HG02642 (cell line): ENCODE measurements at regions not wholly inside any gene's neighbourhood (a gene's known extent, or its start where the extent isn't known, plus 50 kb on each side); places are given as distances from the start of the nearest gene placed in this dataset.
A peak's percentile ranks its signal among the peaks of the same experiment; 100 is the strongest.
"Not testable (repeated sequence)": the region's sequence is repeated elsewhere in the genome, so short reads cannot be mapped to it uniquely, and the experiment has no call there.

Experiments
- ATAC-seq: cut with Tn5 transposase; IDR thresholded peaks from one replicate; pipeline ENCODE4 v1.9.1; 2021; ENCODE audit warnings: mild to moderate bottlenecking; ENCODE audit not compliant: unreplicated experiment, poor library complexity

DNA sequence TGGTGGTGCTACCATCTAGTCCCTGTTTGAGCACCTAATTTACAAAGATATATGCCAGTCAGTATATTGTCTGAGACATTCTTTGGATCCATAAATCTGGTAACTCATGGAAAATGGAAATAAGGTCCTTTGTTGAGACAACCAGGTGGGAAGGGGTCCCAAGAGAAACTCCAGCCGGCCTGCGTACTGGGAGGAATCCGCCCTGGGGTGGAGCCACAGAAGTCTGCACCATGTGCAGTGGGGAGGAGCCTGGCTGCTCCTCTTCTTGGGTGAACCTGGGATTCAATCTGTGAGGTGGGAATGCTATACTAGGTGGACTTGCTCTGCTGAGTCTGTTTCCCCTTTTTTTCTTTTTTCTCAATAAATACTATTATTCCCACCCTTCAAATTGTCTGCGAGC lies 339.2 kb upstream of the TNRC6C start:
- no peak for ATAC-seq

DNA sequence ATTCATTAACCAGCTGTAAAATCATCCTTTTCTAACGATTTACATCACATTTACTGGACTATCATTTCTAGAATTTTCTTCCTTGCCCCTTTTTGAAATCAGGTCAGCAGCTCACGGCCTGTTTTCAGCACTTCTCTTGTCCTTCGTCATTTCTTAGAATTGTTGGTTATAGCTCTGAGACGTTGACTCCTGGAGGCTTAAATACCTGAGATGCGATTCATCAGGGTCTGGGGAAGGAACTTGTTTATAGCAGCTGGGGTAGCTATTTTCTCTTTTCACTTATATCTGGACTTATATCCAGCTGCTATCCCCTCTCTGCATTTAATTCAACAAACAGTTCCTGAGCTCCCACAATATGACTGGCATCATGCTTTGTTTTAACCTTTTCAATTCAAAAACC lies 338.7 kb upstream of the TNRC6C start:
- no peak for ATAC-seq

DNA sequence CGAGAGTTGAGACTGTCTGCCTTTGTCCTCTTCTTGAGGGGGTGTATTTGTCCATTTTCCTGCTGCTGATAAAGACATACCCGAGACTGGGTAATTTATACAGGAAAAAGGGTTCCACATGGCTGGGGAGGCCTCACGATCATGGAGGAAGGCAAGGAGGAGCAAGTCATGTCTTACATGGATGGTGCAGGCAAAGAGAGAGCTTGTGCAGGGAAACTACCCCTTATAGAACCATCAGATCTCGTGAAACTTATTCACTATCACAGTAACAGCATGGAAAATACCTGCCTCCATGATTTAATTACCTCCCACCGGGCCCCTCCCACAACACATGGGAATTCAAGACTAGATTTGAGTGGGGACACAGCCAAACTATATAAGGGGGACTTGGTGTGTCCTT lies 338.2 kb upstream of the TNRC6C start:
- ATAC-seq: no peak

GRCh38 chr17:77622084-77622483 lies 336.4 kb upstream of the TNRC6C start:
- ATAC-seq: not testable (repeated sequence)

DNA sequence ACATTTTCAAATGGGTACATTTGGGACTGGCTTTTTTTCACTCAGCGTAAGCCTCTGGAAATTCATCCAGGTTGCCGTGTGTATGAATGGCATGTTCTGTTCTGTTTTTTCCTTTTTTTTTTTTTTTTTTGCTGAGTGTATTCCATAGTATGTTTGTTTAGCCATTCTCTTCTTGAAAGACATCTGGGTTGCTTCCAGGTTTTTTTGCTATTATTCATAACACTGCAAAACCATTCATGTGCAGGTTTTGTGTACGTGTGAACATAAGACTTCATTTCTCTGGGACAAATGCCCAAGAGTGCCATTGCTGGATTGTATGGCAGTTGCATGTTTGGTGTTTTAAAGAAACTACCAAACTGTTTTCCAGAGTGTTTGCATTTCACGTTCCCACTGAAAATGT lies 335.9 kb upstream of the TNRC6C start:
- no peak for ATAC-seq

DNA sequence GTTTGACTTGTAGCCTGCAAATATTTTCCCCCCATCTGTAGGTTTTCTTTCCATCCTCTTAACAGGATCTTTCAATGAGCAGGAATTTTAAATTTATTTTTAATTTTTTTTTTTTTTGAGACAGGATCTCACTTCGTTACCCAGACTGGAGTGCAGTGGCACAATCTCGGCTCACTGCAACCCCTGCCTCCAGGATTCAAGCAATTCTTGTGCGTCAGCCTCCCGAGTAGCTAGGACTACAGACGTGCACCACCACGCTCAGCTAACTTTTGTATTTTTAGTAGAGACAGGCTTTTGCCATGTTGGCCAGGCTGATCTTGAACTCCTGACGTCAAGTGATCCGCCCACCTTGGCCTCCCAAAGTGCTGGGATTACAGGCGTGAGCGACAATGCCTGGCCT lies 335.2 kb upstream of the TNRC6C start:
- not testable (repeated sequence) for ATAC-seq

GRCh38 chr17:77628035-77628434 lies 330.5 kb upstream of the TNRC6C start:
- no peak for ATAC-seq

DNA sequence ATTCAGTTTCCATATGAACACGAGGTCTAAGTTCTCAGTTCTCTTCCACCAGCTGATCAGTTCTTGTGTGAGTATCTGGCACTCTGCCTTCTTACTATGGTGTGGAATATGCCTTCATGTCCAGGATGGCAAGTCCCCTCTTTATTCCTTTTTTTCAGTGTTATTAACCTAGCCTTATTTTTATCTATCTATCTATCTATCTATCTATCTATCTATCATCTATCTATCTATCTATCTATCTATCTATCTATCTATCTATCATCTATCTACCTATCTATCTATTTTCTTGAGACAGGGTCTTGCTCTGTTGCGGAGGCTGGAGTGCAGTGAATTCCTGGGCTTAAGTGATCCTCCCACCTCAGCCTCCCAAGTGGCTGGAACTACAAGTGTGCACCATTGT lies 329.2 kb upstream of the TNRC6C start:
- not testable (repeated sequence) for ATAC-seq

GRCh38 chr17:77631307-77631706 lies 327.2 kb upstream of the TNRC6C start:
- no peak for ATAC-seq

DNA sequence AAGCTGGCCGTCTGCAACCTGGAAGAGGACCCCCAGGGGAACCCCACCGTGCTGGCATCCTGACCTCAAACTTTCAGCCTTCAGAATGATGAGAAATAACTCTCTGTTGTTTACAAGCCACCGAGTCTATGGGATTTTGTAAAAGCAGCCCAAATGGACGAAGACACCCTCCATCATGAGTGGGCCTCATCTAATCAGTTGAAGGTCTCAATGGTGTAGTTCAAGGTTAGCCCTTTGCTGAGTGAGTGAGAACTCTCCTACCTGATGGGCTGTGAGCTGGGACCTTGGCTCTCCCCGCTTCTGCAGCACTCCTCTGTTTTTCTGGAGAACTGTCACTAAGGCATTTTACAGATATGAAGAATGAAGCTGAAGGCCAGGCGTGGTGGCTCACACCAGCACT lies 325.9 kb upstream of the TNRC6C start:
- ATAC-seq: no peak

DNA sequence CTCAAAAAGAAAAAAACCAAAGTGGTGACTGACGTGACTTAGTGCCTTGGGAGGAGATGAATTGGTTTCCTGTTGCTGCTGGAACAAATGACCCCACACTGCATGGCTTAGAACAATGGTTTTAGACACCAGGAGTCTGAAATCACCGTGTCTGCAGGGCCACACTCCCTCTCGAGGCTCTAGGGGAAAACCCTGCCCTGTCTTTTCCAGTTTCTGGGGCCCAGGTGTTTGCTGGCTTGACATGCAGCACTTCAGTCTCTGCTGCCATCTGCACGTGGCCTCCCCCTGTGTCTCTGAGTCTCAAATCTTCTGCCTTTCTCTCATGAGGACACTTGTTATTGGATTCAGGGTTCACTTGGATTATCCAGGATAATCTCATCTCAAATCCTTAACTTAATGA lies 323.8 kb upstream of the TNRC6C start:
- peak; percentile 61 for ATAC-seq

DNA sequence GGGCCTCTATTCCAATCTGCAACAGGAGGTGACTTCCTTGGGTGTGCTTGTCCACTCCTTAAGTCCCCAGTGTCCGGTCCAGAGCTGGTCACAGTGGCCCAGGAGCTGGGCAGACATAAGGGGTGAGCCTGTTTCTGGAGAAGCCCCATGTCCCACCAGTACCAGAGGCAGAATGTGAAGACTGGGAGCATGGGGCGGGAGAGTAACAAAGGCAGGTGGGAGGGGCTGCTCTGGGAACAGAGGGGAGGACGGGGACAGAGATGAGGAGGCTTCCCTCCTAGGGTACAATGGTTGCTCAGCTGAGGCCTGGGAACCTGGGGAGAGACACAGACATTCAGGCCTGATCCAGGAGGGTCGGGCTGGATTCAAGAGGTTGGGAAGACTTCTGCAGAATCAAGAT lies 323.3 kb upstream of the TNRC6C start:
- no peak for ATAC-seq

GRCh38 chr17:77635785-77636184 lies 322.7 kb upstream of the TNRC6C start:
- ATAC-seq: not testable (repeated sequence)

DNA sequence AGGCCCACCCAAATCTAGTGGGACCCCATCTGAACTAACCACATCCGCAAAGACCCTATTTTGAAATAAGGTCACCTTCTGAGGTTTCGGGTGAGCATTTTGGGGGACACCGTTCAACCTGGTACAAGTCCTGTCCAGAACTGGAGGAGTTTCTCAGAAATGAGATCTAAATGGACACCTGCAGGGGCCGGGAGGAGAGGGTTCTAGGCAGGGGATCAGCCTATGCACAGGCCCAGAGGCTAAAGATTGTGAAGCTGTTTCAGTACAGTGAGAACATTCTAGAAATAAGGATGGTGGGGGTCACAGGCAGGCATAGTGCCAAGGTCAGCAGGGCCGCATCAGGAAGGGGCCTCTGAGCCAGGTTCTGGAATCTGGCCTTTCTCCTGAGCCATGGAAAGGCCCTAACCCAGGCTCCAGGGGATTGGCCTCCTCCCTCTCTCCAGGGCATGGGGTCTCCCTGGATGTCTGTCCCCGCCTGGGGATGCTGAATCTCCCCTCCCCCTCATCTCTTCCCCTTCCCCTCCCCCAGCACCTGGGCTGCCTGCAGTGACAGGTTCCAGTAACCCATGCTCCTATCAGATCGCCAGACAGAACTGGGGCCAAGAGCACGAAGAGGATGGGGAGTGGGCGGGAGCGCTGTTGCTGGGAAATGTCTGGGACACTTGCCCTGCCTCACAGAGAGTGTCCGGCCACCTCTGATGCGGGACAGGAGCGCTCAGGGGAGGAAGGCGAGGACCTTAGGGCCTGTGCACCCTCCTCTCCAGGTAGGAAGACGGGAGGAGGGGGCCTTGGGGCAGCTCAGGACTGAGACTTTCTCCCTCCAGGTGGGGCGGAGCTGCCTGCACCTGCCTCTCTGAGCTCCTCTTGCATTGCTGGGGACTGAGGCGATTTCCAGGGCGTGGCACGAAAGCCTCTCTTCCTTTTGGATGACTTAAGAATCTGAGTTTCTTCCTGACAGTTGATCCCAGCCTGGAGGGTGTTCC lies 321.4 kb upstream of the TNRC6C start:
- no peak for ATAC-seq

- no peak for ATAC-seq
Observed at GRCh38 chr17:77637818-77638575, 320.5 kb upstream of the TNRC6C start.

GRCh38 chr17:77640252-77640651 lies 318.3 kb upstream of the TNRC6C start:
- no peak for ATAC-seq

DNA sequence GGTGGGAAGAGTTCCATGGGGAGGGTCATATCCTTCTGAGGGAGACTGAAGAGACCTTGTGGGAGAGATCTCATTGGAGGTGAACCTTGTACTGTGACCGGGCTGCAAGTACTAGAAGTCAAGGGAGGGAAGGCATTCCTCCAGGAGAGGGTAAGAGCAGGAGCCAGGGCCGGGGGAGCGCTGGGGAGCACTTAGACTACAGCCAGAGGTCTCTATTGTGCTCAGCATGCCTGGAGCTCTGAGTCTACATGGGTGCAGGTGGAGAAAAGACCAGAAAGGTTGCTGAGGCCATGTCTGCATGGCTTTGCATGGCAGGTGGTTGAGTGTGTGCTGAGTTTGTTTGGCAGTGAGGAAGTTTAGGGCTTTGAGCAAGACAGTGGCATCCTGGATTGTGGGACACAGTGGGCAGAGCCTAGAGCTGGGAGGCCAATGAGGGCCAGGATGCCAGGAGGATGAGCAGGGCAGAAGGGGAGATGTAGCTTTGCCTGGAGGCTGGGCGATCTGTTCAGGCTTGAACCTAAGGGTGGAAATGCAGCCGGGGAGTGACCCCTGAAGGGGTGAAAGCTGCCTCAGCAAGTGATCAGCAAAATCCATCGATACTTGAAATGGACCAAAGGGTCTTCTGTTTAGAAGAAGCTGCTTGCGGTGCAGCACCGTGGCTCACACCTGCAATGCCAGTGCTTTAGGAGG lies 317.4 kb upstream of the TNRC6C start:
- ATAC-seq: no peak

- no peak for ATAC-seq
Observed at GRCh38 chr17:77641718-77642117, 316.8 kb upstream of the TNRC6C start.

DNA sequence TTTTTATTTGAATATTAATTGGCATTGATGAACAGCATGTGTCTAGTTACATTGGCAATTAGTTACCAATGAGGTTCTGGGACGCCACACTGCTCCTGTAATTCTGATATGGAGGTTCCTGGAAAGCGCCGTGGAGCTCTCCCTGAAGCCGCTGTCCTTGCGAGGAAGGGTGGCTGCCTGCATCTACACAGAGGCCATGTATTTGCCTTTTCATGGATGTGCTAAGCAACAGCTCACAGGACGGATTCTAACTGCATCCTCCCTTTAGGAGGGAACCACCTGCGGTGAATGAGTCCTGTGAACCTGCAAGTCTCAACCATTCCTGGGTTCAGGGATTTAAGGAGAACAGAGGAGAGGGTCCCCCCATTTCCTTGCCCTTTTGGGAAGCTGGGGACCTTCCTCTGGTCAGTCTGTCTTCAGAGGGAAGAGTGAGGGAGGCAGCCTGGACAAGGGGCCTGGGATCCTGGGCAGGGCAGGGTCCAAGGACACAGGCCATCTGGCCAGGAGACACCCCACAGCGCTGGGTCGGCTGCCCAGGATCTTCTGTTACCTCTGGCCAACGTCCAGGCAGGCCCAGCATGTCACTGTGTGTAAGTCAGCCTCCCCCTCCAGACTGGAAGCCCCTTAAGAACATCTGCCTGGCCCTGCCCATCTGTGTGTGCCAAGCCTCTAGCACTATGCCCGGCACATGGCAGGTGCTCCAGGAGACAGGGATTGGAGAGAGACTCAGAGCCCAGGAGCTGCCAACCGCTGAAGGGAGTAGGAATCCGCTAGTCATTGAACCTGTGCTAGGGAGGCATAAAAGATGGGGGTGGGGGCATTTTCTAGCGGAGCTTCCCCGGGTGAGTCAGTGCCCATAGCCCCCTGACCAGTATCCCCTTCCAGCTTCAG lies 314.1 kb upstream of the TNRC6C start:
- no peak for ATAC-seq
